Omental fat pad (tissue), 3 donors: ENCODE measurements at regions not wholly inside any gene's neighbourhood (a gene's known extent, or its start where the extent isn't known, plus 50 kb on each side); places are given as distances from the start of the nearest gene placed in this dataset.

Experiments used
- ATAC-seq: fragments of 150-250 bp; one replicate; pipeline ENCODE4 v1.9.1; 2016; ENCODE audit warnings: mild to moderate bottlenecking, moderate library complexity; ENCODE audit not compliant: low FRiP score
- DNase-seq: peaks from one replicate; pipeline ENCODE4 v3.0.0-alpha.2; 2019; ENCODE audit warnings: low spot score
- CTCF ChIP-seq, 3 donors: fragments of 450-650 bp; IDR thresholded peaks; one replicate each; pipeline ENCODE4 v1.5.1; 2016 to 2017; ENCODE audit warnings: antibody characterized with exemption in 3 of 3, mild to moderate bottlenecking in 3 of 3, moderate library complexity in 2 of 3

GRCh38 chr1:163836481-163836880, 514.7 kb downstream of the NUF2 start:
- no peak for DNase-seq
- no peak for TF ChIP-seq CTCF (IDR thresholded peaks at IDR 0.05)
- ATAC-seq, result no peak

GRCh38 chr1:163837206-163837605, 515.5 kb downstream of the NUF2 start:
- DNase-seq, result no peak
- ATAC-seq, result no peak
- TF ChIP-seq CTCF (IDR thresholded peaks at IDR 0.05), result no peak

- DNase-seq (no peak), ATAC-seq (no peak)
- TF ChIP-seq CTCF (IDR thresholded peaks at IDR 0.05), result no peak
Observed at GRCh38 chr1:163842571-163842970, 520.8 kb downstream of the NUF2 start.

GRCh38 chr1:163844459-163844858, 522.7 kb downstream of the NUF2 start:
- ATAC-seq (no peak), DNase-seq (no peak)
- TF ChIP-seq CTCF (IDR thresholded peaks at IDR 0.05), result no peak

- DNase-seq (no peak), ATAC-seq (no peak)
- TF ChIP-seq CTCF (IDR thresholded peaks at IDR 0.05), result no peak
Observed at GRCh38 chr1:163845279-163845678, 523.5 kb downstream of the NUF2 start.

- no peak for DNase-seq
- no peak for ATAC-seq
- TF ChIP-seq CTCF (IDR thresholded peaks at IDR 0.05), result no peak
Observed at GRCh38 chr1:163863731-163864130, 542.0 kb downstream of the NUF2 start.

GRCh38 chr1:163864207-163864606, 542.5 kb downstream of the NUF2 start:
- TF ChIP-seq CTCF (IDR thresholded peaks at IDR 0.05), result no peak

More at GRCh38 chr1:163864207-163864606, 542.5 kb downstream of the NUF2 start:
- DNase-seq (no peak), ATAC-seq (no peak)
